Spleen (tissue), 7 donors: ENCODE measurements at regions not wholly inside any gene's neighbourhood (a gene's known extent, or its start where the extent isn't known, plus 50 kb on each side); places are given as distances from the start of the nearest gene placed in this dataset.

ENCODE experiments used
- POLR2AphosphoS5 ChIP-seq, 3 donors: sonication (generic); formaldehyde crosslinking; IDR thresholded peaks; one replicate each; pipeline ENCODE4 v1.5.1; 2017; ENCODE audit warnings: antibody characterized with exemption in 3 of 3
- TF ChIP-seq, protein P1 (sequence below), 11 experiments: fragments of 200-600 bp in 7 of 11; fragments of 450-650 bp in 4 of 11; sonication (generic) in 4 of 11; IDR thresholded peaks in 8 of 11; conservative IDR thresholded peaks in 3 of 11; 1 replicate in 7 of 11; 2 replicates in 4 of 11; pipeline versions ENCODE4 v1.4.0 to v1.8.0; 2016 to 2021; ENCODE audit warnings: antibody characterized with exemption in 11 of 11, inconsistent platforms in 4 of 11, mild to moderate bottlenecking in 1 of 11
- donor health status: DM: no; HTN: no; CAD: no; lungs with moderate emphysema.
- donor health status: DM: no; HTN: no; CAD: no.
- donor health status: DM: no; HTN: no; CAD: no.

DNA sequence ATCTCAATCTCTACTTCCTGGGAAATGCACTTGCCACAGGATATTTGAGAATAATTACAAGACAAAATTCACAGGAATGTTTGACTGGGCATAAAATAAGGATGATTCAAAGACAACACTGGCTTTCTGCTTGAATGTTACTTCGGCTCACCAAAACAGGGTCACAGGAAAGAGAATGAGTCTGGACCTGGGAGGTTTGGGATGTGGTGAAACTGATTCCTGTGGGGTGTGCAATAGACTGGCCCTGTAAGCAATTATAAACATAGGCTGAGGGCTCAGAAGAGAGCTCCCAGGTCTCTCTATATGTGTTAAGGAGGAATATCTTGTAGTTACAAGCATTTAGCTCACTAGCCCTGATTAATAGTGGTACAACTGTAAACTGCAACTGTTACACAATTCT, 613.9 kb upstream of the CELF2 start:
- TF ChIP-seq, protein P1, sequence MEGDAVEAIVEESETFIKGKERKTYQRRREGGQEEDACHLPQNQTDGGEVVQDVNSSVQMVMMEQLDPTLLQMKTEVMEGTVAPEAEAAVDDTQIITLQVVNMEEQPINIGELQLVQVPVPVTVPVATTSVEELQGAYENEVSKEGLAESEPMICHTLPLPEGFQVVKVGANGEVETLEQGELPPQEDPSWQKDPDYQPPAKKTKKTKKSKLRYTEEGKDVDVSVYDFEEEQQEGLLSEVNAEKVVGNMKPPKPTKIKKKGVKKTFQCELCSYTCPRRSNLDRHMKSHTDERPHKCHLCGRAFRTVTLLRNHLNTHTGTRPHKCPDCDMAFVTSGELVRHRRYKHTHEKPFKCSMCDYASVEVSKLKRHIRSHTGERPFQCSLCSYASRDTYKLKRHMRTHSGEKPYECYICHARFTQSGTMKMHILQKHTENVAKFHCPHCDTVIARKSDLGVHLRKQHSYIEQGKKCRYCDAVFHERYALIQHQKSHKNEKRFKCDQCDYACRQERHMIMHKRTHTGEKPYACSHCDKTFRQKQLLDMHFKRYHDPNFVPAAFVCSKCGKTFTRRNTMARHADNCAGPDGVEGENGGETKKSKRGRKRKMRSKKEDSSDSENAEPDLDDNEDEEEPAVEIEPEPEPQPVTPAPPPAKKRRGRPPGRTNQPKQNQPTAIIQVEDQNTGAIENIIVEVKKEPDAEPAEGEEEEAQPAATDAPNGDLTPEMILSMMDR (IDR thresholded peaks at IDR 0.05 in 8 of 11, conservative IDR thresholded peaks at IDR 0.05 in 3 of 11): no peak
- TF ChIP-seq POLR2AphosphoS5 (IDR thresholded peaks at IDR 0.05): no peak
